ENCODE measurements at regions not wholly inside any gene's neighbourhood (a gene's known extent, or its start where the extent isn't known, plus 50 kb on each side); places are given as distances from the start of the nearest gene placed in this dataset.

- Histone ChIP-seq H3K4me1 (no peaks in the 10 kb centered on the region), H3K36me3 (no peaks in the 10 kb centered on the region), H3K27me3 (no peaks in the 10 kb centered on the region), H3K4me3 (ENCODE audit: low read depth, low read length) (no peak overlapping the region), H3K9me3 (no peaks in the 10 kb centered on the region; the same call in 1 of the 2 replicates)
- TF ChIP-seq, protein P1, sequence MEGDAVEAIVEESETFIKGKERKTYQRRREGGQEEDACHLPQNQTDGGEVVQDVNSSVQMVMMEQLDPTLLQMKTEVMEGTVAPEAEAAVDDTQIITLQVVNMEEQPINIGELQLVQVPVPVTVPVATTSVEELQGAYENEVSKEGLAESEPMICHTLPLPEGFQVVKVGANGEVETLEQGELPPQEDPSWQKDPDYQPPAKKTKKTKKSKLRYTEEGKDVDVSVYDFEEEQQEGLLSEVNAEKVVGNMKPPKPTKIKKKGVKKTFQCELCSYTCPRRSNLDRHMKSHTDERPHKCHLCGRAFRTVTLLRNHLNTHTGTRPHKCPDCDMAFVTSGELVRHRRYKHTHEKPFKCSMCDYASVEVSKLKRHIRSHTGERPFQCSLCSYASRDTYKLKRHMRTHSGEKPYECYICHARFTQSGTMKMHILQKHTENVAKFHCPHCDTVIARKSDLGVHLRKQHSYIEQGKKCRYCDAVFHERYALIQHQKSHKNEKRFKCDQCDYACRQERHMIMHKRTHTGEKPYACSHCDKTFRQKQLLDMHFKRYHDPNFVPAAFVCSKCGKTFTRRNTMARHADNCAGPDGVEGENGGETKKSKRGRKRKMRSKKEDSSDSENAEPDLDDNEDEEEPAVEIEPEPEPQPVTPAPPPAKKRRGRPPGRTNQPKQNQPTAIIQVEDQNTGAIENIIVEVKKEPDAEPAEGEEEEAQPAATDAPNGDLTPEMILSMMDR (IDR thresholded peaks at IDR 0.05; ENCODE audit: low read depth, low read length), result no peak
- DNase-seq, result no peak
These were observed 85.7 kb upstream of the CDH13 start for GRCh38 chr16:82541103-82541502.

DNA sequence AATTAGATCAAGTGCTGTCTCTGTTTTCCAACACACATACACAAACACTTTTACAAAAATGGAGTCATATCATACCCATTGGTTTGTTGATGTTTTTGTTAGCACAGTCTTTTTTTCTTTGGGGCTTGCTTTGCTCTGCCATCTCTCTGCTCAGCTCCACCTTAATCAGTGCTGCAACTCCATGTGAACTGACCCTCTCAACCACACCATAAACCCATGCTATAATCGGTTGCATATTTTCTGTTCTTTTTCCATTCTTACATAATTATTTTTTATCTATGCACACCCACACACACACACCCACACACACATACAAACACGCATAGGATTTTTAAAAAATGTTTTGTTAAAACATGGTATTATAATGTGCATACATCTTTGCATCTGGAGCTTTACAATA, 91.0 kb upstream of the CDH13 start:
- DNase-seq, result no peak
- Histone ChIP-seq H3K9me3 (no peaks in the 10 kb centered on the region), H3K36me3 (no peaks in the 10 kb centered on the region), H3K27me3 (no peaks in the 10 kb centered on the region), H3K4me1 (no peaks in the 10 kb centered on the region), H3K4me3 (ENCODE audit: low read depth, low read length) (no peak overlapping the region)
- TF ChIP-seq, protein P1 (IDR thresholded peaks at IDR 0.05; ENCODE audit: low read depth, low read length), result no peak

DNA sequence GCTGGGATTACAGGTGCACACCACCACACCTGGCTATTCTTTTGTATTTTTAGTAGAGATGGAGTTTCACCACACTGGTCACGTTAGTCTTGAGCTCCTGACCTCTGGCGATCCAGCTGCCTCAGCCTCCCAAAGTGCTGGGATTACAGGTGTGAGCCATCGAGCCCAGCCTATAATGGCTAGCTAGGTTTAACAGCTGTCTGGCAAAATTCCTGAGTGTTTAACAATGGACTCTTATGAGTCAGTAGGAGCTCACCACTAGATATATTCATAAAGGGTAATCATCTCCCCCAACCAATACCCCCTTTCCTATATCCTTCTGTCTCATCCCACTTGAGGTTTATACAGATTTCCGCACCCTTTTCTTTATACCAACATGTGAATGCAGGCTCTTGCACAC, 91.5 kb upstream of the CDH13 start:
- Histone ChIP-seq H3K36me3 (no peaks in the 10 kb centered on the region), H3K27me3 (no peaks in the 10 kb centered on the region), H3K4me1 (no peaks in the 10 kb centered on the region), H3K9me3 (no peaks in the 10 kb centered on the region), H3K4me3 (ENCODE audit: low read depth, low read length) (no peak overlapping the region)
- no peak for DNase-seq
- TF ChIP-seq, protein P1 (IDR thresholded peaks at IDR 0.05; ENCODE audit: low read depth, low read length), result no peak

- TF ChIP-seq, protein P1 (IDR thresholded peaks at IDR 0.05; ENCODE audit: low read depth, low read length), result no peak
- Histone ChIP-seq H3K9me3 (no peaks in the 10 kb centered on the region), H3K36me3 (no peaks in the 10 kb centered on the region), H3K4me3 (ENCODE audit: low read depth, low read length) (no peak overlapping the region), H3K4me1 (no peaks in the 10 kb centered on the region), H3K27me3 (no peaks in the 10 kb centered on the region)
- no peak for DNase-seq
These were observed 93.6 kb upstream of the CDH13 start for GRCh38 chr16:82533189-82533588.

DNA sequence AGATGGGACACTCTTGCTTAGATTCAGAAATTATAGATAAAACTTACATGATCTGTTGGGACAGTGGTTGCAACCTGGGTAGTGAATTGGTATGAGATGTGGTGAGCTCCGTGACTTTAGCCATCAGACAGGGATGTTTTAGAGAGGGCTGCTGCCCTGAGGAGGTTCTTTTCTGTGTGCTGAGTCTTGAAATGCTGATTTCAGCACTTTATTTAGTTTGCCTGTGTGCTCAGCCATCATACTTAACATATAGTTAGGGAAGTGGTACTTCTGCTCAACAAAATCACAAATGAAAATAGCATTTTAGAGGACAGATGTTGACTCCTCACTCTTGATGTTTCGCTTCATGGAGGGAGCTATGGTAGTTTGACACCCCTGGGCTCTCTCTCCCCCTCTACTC, 95.9 kb upstream of the CDH13 start:
- Histone ChIP-seq H3K4me1 (no peaks in the 10 kb centered on the region), H3K9me3 (no peaks in the 10 kb centered on the region; the same call in 1 of the 2 replicates), H3K36me3 (no peaks in the 10 kb centered on the region), H3K4me3 (ENCODE audit: low read depth, low read length) (no peak overlapping the region), H3K27me3 (no peaks in the 10 kb centered on the region)
- DNase-seq, result no peak
- TF ChIP-seq, protein P1 (IDR thresholded peaks at IDR 0.05; ENCODE audit: low read depth, low read length), result no peak

- TF ChIP-seq, protein P1 (IDR thresholded peaks at IDR 0.05; ENCODE audit: low read depth, low read length), result no peak
- no peaks in the 10 kb centered on the region; the same call in 1 of the 2 replicates for H3K9me3 ChIP-seq
- H3K4me1 ChIP-seq, result no peaks in the 10 kb centered on the region
- no peaks in the 10 kb centered on the region for H3K36me3 ChIP-seq
- H3K4me3 ChIP-seq (ENCODE audit: low read depth, low read length), result no peak overlapping the region
- DNase-seq, result no peak
- no peaks in the 10 kb centered on the region for H3K27me3 ChIP-seq
These were observed 99.7 kb upstream of the CDH13 start for GRCh38 chr16:82527101-82527500.
